ENCODE measurements at regions not wholly inside any gene's neighbourhood (a gene's known extent, or its start where the extent isn't known, plus 50 kb on each side); places are given as distances from the start of the nearest gene placed in this dataset.

GRCh38 chr2:14425869-14426268 is 206.6 kb upstream of the LRATD1 start:
- no peak for FAIRE-seq
- no peaks in the 10 kb centered on the region for H3K79me2 ChIP-seq (ENCODE audit: control insufficient read depth in 1 of 2, insufficient read depth in 2 of 2, low read length in 2 of 2)
- 89% methylated on average over 2 of the region's 2 CpGs; no CpG with 5 or more reads in 1 of the 2 experiments for WGBS, 2 experiments (ENCODE audit: extremely low coverage in 1 of 2, insufficient coverage in 1 of 2, insufficient read length in 1 of 2, insufficient replicate concordance in 2 of 2, low coverage in 1 of 2, low lambda C conversion rate in 2 of 2, missing lambda C conversion rate in 1 of 2)

More at GRCh38 chr2:14425869-14426268, 206.6 kb upstream of the LRATD1 start:
- Histone ChIP-seq H3K23ac (ENCODE audit: insufficient read length) (no peak overlapping the region), H2BK15ac (ENCODE audit: low read length) (no peak overlapping the region), H3K36me3 (ENCODE audit: control insufficient read depth in 2 of 4, insufficient read depth in 4 of 4, low read length in 3 of 4) (no peaks in the 10 kb centered on the region), H4K20me1 (replicated peaks in 1 of 2; ENCODE audit: control insufficient read depth in 1 of 2, insufficient read depth in 2 of 2, low read length in 2 of 2) (no peaks in the 10 kb centered on the region), H3K23me2 (ENCODE audit: low read depth, low read length) (no peaks in the 10 kb centered on the region), H4K8ac (ENCODE audit: extremely low read depth, insufficient read depth, low read length) (no peak overlapping the region), H3K9ac (replicated peaks in 1 of 4; ENCODE audit: extremely low read depth in 1 of 4, low read depth in 3 of 4, low read length in 3 of 4) (no peak overlapping the region), H3K18ac (ENCODE audit: extremely low read depth, low read length) (no peak overlapping the region), H2BK20ac (ENCODE audit: low read length) (no peak overlapping the region), H3K27ac (ENCODE audit: low read depth, low read length) (no peak overlapping the region), H4K5ac (ENCODE audit: insufficient read length, low read depth, low read length) (no peak overlapping the region), H3K4me2 (ENCODE audit: insufficient read depth in 1 of 2, low read depth in 2 of 2, low read length in 2 of 2) (no peak overlapping the region), H3K56ac (replicated peaks; ENCODE audit: insufficient read length, low read depth, low read length) (no peak overlapping the region), H2AK5ac (ENCODE audit: low read depth, low read length) (no peak overlapping the region), H2BK5ac (ENCODE audit: low read depth, low read length) (no peak overlapping the region), H3K27me3 (replicated peaks in 1 of 4; ENCODE audit: control insufficient read depth in 3 of 4, extremely low read depth in 1 of 4, insufficient read depth in 3 of 4, low read length in 3 of 4) (no peaks in the 10 kb centered on the region; a peak in 1 of 7 replicates), H3K4me3 (ENCODE audit: extremely low read depth in 1 of 4, insufficient read depth in 2 of 4, low read depth in 3 of 4, low read length in 4 of 4) (no peak overlapping the region), H3K79me1 (ENCODE audit: low read depth, low read length) (no peaks in the 10 kb centered on the region), H4K91ac (replicated peaks; ENCODE audit: insufficient read length, low read length) (no peak overlapping the region), H2AFZ (ENCODE audit: low read length) (no peak overlapping the region), H2BK12ac (ENCODE audit: low read depth, low read length) (no peak overlapping the region), H2BK120ac (replicated peaks; ENCODE audit: low read depth, low read length) (no peak overlapping the region), H3K4ac (replicated peaks; ENCODE audit: insufficient read length, low read depth, low read length) (no peak overlapping the region), H3K9me3 (ENCODE audit: insufficient read depth in 2 of 2, low read depth in 1 of 2, low read length in 1 of 2) (no peaks in the 10 kb centered on the region), H3K4me1 (replicated peaks in 1 of 4; ENCODE audit: control insufficient read depth in 3 of 4, insufficient read depth in 4 of 4, low read length in 3 of 4) (no peaks in the 10 kb centered on the region), H3K14ac (ENCODE audit: insufficient read length) (no peak overlapping the region)
- TF ChIP-seq TBP (IDR thresholded peaks at IDR 0.05; ENCODE audit: low read depth, low read length) (no peak), ZNF274 (IDR thresholded peaks at IDR 0.05; ENCODE audit: borderline replicate concordance, extremely low read depth, low read length) (no peak), SIN3A (conservative IDR thresholded peaks at IDR 0.05 in 1 of 2, IDR thresholded peaks at IDR 0.05 in 1 of 2; ENCODE audit: low read depth in 1 of 2, low read length in 2 of 2) (no peak), POU5F1 (IDR thresholded peaks at IDR 0.05; ENCODE audit: low read depth, low read length) (no peak), JUN (IDR thresholded peaks at IDR 0.05; ENCODE audit: low read depth, low read length) (no peak), SP4 (IDR thresholded peaks at IDR 0.05; ENCODE audit: low read length) (no peak), CBX8 (IDR thresholded peaks at IDR 0.05; ENCODE audit: borderline replicate concordance, low read depth, low read length) (no peak), SIRT6 (IDR thresholded peaks at IDR 0.05; ENCODE audit: low read length) (no peak), RXRA (IDR thresholded peaks at IDR 0.05; ENCODE audit: insufficient read depth, low read depth, low read length) (no peak)
- ChIA-PET POLR2A (ENCODE audit: partially characterized antibody) (no interaction called here), CTCF (ENCODE audit: partially characterized antibody) (interaction anchor here (0.8 kb wide), 1 partner anchor 8 kb away, joined by 3 read pairs; no protein-coding TSS in a partner anchor)
- DNase-seq (ENCODE audit: low read depth in 1 of 2, low spot score in 2 of 2), result no peak

Measured in H1 (cell line).